ENCODE measurements at regions not wholly inside any gene's neighbourhood (a gene's known extent, or its start where the extent isn't known, plus 50 kb on each side); places are given as distances from the start of the nearest gene placed in this dataset.

DNA sequence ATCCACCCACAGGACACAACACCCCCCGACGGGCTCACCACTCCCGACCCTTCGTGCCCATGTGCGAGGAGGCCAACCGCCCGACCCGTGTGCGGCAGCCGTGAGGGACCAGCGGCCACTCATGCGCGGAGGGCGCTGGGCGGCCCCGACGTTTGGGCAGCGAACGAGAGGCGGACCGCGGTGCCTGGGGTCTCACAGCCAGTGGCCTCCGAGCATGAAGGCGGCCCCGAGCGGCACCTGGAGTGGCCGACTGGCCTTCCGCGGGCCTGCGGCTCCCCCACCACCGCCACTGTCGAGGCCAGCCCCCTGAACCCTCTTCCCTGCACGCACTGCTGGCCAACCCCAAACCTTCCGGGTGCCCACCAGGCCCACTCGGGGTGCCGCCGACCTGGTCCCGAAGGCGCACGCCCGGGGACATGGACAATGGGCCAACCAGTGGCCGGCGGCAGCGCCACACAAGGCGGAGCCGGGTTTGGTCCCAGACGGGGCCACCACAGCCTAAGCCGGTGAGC is 4274.9 kb upstream of the OR11H1 start:
- TF ChIP-seq, protein P1, sequence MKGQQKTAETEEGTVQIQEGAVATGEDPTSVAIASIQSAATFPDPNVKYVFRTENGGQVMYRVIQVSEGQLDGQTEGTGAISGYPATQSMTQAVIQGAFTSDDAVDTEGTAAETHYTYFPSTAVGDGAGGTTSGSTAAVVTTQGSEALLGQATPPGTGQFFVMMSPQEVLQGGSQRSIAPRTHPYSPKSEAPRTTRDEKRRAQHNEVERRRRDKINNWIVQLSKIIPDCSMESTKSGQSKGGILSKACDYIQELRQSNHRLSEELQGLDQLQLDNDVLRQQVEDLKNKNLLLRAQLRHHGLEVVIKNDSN (IDR thresholded peaks at IDR 0.05): no peak
- TF ChIP-seq MAX (IDR thresholded peaks at IDR 0.05): no peak
- TF ChIP-seq FOXM1 (IDR thresholded peaks at IDR 0.05; ENCODE audit: borderline replicate concordance, low read depth): no peak
- TF ChIP-seq CREB1 (IDR thresholded peaks at IDR 0.05; ENCODE audit: low read depth): no peak
- no peak for TF ChIP-seq YY1 (IDR thresholded peaks at IDR 0.05; ENCODE audit: low read depth)
- no peak for TF ChIP-seq TEAD4 (IDR thresholded peaks at IDR 0.05)
- no peak for TF ChIP-seq RAD21 (IDR thresholded peaks at IDR 0.05; ENCODE audit: low read depth)
- no peak for TF ChIP-seq ZBTB7A (IDR thresholded peaks at IDR 0.05; ENCODE audit: low read depth)
- no peak for TF ChIP-seq CEBPB (IDR thresholded peaks at IDR 0.05)
- TF ChIP-seq TAF1 (IDR thresholded peaks at IDR 0.05; ENCODE audit: low read depth): no peak

- TF ChIP-seq RAD21 (IDR thresholded peaks at IDR 0.05; ENCODE audit: low read depth): peak; percentile 59
Observed at GRCh38 chr22:11285116-11285838, 4242.7 kb upstream of the OR11H1 start.

DNA sequence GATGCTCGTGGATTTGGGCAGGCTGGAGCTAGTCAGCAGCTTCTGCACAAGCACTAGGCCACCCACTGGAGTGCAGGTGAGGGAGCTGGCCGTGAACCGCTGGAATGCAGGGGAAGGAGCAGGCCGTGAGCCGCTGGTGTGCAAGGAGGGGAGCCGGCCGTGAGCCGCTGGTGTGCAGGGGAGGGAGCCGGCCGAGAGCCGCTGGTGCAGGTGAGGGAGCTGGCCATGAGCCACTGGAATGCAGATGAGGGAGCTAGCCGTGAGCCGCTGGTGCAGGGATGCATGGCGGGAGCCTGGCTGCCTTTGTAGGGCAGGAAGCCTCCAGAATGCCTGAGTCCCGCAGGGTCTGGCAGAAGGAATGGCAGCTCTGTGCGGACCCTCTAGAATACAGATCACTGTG is 4220.0 kb upstream of the OR11H1 start:
- TF ChIP-seq NFIC (IDR thresholded peaks at IDR 0.05) (no peak), EGR1 (IDR thresholded peaks at IDR 0.05) (no peak), TCF12 (IDR thresholded peaks at IDR 0.05; ENCODE audit: low read depth) (no peak), CEBPB (IDR thresholded peaks at IDR 0.05) (no peak), YY1 (IDR thresholded peaks at IDR 0.05; ENCODE audit: low read depth) (no peak), EP300 (IDR thresholded peaks at IDR 0.05; ENCODE audit: borderline replicate concordance) (no peak), CREB1 (IDR thresholded peaks at IDR 0.05; ENCODE audit: low read depth) (no peak), FOXM1 (IDR thresholded peaks at IDR 0.05; ENCODE audit: borderline replicate concordance, low read depth) (no peak), MAX (IDR thresholded peaks at IDR 0.05) (no peak), ZBTB7A (IDR thresholded peaks at IDR 0.05; ENCODE audit: low read depth) (no peak), TEAD4 (IDR thresholded peaks at IDR 0.05) (no peak), RAD21 (IDR thresholded peaks at IDR 0.05; ENCODE audit: low read depth) (no peak), TAF1 (IDR thresholded peaks at IDR 0.05; ENCODE audit: low read depth) (no peak)
- TF ChIP-seq, protein P1 (IDR thresholded peaks at IDR 0.05): no peak
- TF ChIP-seq, protein P2, sequence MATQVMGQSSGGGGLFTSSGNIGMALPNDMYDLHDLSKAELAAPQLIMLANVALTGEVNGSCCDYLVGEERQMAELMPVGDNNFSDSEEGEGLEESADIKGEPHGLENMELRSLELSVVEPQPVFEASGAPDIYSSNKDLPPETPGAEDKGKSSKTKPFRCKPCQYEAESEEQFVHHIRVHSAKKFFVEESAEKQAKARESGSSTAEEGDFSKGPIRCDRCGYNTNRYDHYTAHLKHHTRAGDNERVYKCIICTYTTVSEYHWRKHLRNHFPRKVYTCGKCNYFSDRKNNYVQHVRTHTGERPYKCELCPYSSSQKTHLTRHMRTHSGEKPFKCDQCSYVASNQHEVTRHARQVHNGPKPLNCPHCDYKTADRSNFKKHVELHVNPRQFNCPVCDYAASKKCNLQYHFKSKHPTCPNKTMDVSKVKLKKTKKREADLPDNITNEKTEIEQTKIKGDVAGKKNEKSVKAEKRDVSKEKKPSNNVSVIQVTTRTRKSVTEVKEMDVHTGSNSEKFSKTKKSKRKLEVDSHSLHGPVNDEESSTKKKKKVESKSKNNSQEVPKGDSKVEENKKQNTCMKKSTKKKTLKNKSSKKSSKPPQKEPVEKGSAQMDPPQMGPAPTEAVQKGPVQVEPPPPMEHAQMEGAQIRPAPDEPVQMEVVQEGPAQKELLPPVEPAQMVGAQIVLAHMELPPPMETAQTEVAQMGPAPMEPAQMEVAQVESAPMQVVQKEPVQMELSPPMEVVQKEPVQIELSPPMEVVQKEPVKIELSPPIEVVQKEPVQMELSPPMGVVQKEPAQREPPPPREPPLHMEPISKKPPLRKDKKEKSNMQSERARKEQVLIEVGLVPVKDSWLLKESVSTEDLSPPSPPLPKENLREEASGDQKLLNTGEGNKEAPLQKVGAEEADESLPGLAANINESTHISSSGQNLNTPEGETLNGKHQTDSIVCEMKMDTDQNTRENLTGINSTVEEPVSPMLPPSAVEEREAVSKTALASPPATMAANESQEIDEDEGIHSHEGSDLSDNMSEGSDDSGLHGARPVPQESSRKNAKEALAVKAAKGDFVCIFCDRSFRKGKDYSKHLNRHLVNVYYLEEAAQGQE (IDR thresholded peaks at IDR 0.05; ENCODE audit: low read depth): no peak

- TF ChIP-seq CREB1 (IDR thresholded peaks at IDR 0.05; ENCODE audit: low read depth): no peak
- TF ChIP-seq, protein P2 (IDR thresholded peaks at IDR 0.05; ENCODE audit: low read depth): no peak
- TF ChIP-seq RAD21 (IDR thresholded peaks at IDR 0.05; ENCODE audit: low read depth): no peak
Observed at GRCh38 chr22:11325767-11326166, 4202.2 kb upstream of the OR11H1 start.

DNA sequence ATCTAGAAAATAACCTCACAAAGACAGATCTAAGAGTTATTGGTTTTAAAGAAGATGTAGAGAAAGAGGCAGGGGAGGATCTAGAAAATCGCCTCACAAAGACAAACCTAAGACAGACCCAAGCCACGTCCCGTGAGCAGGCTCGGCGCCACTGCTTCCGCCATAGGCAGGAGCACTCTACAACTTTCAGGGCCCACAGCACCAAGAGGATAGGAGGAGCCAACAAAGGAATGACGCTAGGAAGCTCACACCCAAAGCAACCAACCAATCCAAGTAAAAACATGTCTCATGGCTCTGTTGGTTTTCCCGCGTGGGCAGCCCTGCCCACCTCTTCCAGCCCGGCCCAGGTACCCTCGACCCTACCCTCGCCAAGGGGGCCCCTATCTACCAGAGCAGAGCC is 4167.4 kb upstream of the OR11H1 start:
- TF ChIP-seq ZBTB7A (IDR thresholded peaks at IDR 0.05; ENCODE audit: low read depth) (no peak), TCF12 (IDR thresholded peaks at IDR 0.05; ENCODE audit: low read depth) (no peak)
- TF ChIP-seq, protein P1 (IDR thresholded peaks at IDR 0.05): no peak
